ENCODE measurements at regions not wholly inside any gene's neighbourhood (a gene's known extent, or its start where the extent isn't known, plus 50 kb on each side); places are given as distances from the start of the nearest gene placed in this dataset.

GRCh38 chr4:124529131-124529530 lies 183.4 kb downstream of the ANKRD50 start:
- no peak for TF ChIP-seq POLR2A (IDR thresholded peaks at IDR 0.05)
- TF ChIP-seq, protein P1, sequence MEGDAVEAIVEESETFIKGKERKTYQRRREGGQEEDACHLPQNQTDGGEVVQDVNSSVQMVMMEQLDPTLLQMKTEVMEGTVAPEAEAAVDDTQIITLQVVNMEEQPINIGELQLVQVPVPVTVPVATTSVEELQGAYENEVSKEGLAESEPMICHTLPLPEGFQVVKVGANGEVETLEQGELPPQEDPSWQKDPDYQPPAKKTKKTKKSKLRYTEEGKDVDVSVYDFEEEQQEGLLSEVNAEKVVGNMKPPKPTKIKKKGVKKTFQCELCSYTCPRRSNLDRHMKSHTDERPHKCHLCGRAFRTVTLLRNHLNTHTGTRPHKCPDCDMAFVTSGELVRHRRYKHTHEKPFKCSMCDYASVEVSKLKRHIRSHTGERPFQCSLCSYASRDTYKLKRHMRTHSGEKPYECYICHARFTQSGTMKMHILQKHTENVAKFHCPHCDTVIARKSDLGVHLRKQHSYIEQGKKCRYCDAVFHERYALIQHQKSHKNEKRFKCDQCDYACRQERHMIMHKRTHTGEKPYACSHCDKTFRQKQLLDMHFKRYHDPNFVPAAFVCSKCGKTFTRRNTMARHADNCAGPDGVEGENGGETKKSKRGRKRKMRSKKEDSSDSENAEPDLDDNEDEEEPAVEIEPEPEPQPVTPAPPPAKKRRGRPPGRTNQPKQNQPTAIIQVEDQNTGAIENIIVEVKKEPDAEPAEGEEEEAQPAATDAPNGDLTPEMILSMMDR (IDR thresholded peaks at IDR 0.05), result no peak
- TF ChIP-seq EP300 (IDR thresholded peaks at IDR 0.05), result no peak
